ENCODE measurements at regions not wholly inside any gene's neighbourhood (a gene's known extent, or its start where the extent isn't known, plus 50 kb on each side); places are given as distances from the start of the nearest gene placed in this dataset.

DNA sequence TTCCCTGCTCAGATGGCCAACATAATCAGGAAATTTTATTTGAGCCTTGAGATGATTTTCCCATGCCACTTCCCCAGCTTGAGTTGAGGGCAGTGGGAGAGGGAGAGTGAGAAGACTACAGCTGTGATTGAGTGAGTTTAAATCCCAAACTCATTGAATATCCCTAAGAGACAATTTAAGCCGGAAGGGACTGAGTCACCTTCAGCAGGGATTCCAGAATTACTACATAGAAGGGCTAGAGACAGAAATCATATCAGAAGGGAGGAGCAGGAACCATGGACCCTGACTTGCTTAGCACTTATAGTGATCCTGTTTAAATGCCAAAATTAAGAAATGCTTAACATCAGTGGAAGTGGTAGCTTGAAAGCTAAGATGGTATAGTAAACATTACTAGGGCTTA, 312.2 kb upstream of the SLCO3A1 start:
- TF ChIP-seq, protein P1, sequence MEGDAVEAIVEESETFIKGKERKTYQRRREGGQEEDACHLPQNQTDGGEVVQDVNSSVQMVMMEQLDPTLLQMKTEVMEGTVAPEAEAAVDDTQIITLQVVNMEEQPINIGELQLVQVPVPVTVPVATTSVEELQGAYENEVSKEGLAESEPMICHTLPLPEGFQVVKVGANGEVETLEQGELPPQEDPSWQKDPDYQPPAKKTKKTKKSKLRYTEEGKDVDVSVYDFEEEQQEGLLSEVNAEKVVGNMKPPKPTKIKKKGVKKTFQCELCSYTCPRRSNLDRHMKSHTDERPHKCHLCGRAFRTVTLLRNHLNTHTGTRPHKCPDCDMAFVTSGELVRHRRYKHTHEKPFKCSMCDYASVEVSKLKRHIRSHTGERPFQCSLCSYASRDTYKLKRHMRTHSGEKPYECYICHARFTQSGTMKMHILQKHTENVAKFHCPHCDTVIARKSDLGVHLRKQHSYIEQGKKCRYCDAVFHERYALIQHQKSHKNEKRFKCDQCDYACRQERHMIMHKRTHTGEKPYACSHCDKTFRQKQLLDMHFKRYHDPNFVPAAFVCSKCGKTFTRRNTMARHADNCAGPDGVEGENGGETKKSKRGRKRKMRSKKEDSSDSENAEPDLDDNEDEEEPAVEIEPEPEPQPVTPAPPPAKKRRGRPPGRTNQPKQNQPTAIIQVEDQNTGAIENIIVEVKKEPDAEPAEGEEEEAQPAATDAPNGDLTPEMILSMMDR (IDR thresholded peaks at IDR 0.05; ENCODE audit: low read depth, low read length), result no peak
- no peak for TF ChIP-seq POLR2A (IDR thresholded peaks at IDR 0.05; ENCODE audit: extremely low read depth, insufficient read length)

Data from NB4 (cell line).